AG04449 (cell line): ENCODE measurements at regions not wholly inside any gene's neighbourhood (a gene's known extent, or its start where the extent isn't known, plus 50 kb on each side); places are given as distances from the start of the nearest gene placed in this dataset.
"Not testable (repeated sequence)": the region's sequence is repeated elsewhere in the genome, so short reads cannot be mapped to it uniquely, and the experiment has no call there.

ENCODE experiments used
- CTCF ChIA-PET: fragments of 350-600 bp; formaldehyde crosslinking; extraction: SDS; loops from one replicate; lab custom pipeline; 2021; ENCODE audit warnings: antibody characterized with exemption; lab: Yijun Ruan, JAX
- POLR2A ChIA-PET: fragments of 400-600, 350-600 bp; formaldehyde crosslinking; extraction: SDS; loops from one replicate; lab custom pipeline; 2020; ENCODE audit warnings: antibody characterized with exemption, inconsistent platforms; lab: Yijun Ruan, JAX
- DNase-seq: peaks from one replicate; pipeline ENCODE4 v3.0.0-alpha.2; 2010; ENCODE audit warnings: low read depth, low spot score
- H3K4me3 ChIP-seq: 2 replicates; pipeline ENCODE4 v1.5.1; 2011; ENCODE audit warnings: low read depth, mild to moderate bottlenecking, control low read depth, low read length
- CTCF ChIP-seq: IDR thresholded peaks from one replicate; pipeline ENCODE4 v1.5.1; 2011; ENCODE audit warnings: mild to moderate bottlenecking, moderate library complexity, low read length, control low read depth, inconsistent platforms; ENCODE audit not compliant: insufficient read depth; ENCODE audit errors: missing control alignments

- CTCF ChIA-PET = no interaction called here
- H3K4me3 ChIP-seq = no peak overlapping the region
- DNase-seq = no peak
- TF ChIP-seq CTCF = no peak
- POLR2A ChIA-PET = no interaction called here
Observed at GRCh38 chr17:34481779-34482178, 97.6 kb upstream of the TMEM132E start.

GRCh38 chr17:34479371-34479770, 100.0 kb upstream of the TMEM132E start:
- no peak for TF ChIP-seq CTCF
- no peak for DNase-seq
- no peak overlapping the region for H3K4me3 ChIP-seq
- POLR2A ChIA-PET = no interaction called here
- CTCF ChIA-PET = no interaction called here

- ChIA-PET CTCF (no interaction called here), POLR2A (no interaction called here)
- DNase-seq = no peak
- no peak overlapping the region for H3K4me3 ChIP-seq
- TF ChIP-seq CTCF = no peak
Observed at GRCh38 chr17:34478244-34478643, 101.1 kb upstream of the TMEM132E start.

- POLR2A ChIA-PET = no interaction called here
- H3K4me3 ChIP-seq = no peak overlapping the region
- no peak for DNase-seq
- CTCF ChIA-PET = no interaction called here
- TF ChIP-seq CTCF = no peak
Observed at GRCh38 chr17:34475296-34475695, 104.1 kb upstream of the TMEM132E start.

- no peak overlapping the region for H3K4me3 ChIP-seq
- DNase-seq = no peak
- CTCF ChIA-PET = no interaction called here
- no peak for TF ChIP-seq CTCF
- POLR2A ChIA-PET = no interaction called here
Observed at GRCh38 chr17:34474706-34475105, 104.7 kb upstream of the TMEM132E start.

- CTCF ChIA-PET = no interaction called here
Observed at GRCh38 chr17:34472363-34472762, 107.0 kb upstream of the TMEM132E start.

GRCh38 chr17:34471278-34471677, 108.1 kb upstream of the TMEM132E start:
- H3K4me3 ChIP-seq, POLR2A ChIA-PET, DNase-seq, CTCF ChIA-PET: not testable (repeated sequence)

More at GRCh38 chr17:34472363-34472762, 107.0 kb upstream of the TMEM132E start:
- no peak for DNase-seq
- POLR2A ChIA-PET = no interaction called here
- H3K4me3 ChIP-seq = no peak overlapping the region
- no peak for TF ChIP-seq CTCF
